Astrocyte (in vitro differentiated cells and primary cell): ENCODE measurements at regions not wholly inside any gene's neighbourhood (a gene's known extent, or its start where the extent isn't known, plus 50 kb on each side); places are given as distances from the start of the nearest gene placed in this dataset.

Source experiments
- DNase-seq: peaks from one replicate; pipeline ENCODE4 v3.0.0-alpha.2; 2010; ENCODE audit warnings: low read depth
- FAIRE-seq: peaks from 2 replicates; lab custom pipeline; 2011; peaks lifted over from hg19 to GRCh38; lab: Jason Lieb, UNC
- H2AFZ ChIP-seq: 2 replicates; pipeline ENCODE4 v1.6.0; 2012; ENCODE audit warnings: low read depth, low read length, inconsistent platforms
- H3K27ac ChIP-seq: 2 replicates; pipeline ENCODE4 v1.5.1; 2011; ENCODE audit warnings: low read depth, low read length, inconsistent platforms
- H3K27me3 ChIP-seq: 2 replicates; pipeline ENCODE4 v1.6.0; 2011; ENCODE audit warnings: low read length, inconsistent platforms; ENCODE audit not compliant: insufficient read depth
- H3K36me3 ChIP-seq: 2 replicates; pipeline ENCODE4 v1.5.1; 2011; ENCODE audit warnings: low read length, inconsistent platforms; ENCODE audit not compliant: insufficient read depth
- H3K4me1 ChIP-seq: 2 replicates; pipeline ENCODE4 v1.5.1; 2011; ENCODE audit warnings: low read length, inconsistent platforms; ENCODE audit not compliant: insufficient read depth
- H3K4me2 ChIP-seq: 2 replicates; pipeline ENCODE4 v1.6.0; 2012; ENCODE audit warnings: low read length, inconsistent platforms
- H3K4me3 ChIP-seq: 2 replicates; pipeline ENCODE4 v1.5.1; 2011; ENCODE audit warnings: low read depth, mild to moderate bottlenecking, low read length, inconsistent platforms; ENCODE audit not compliant: insufficient read depth
- H3K79me2 ChIP-seq: 2 replicates; pipeline ENCODE4 v1.6.0; 2012; ENCODE audit warnings: mild to moderate bottlenecking, low read length, inconsistent platforms; ENCODE audit not compliant: insufficient read depth
- H3K9ac ChIP-seq: 2 replicates; pipeline ENCODE4 v1.6.0; 2012; ENCODE audit warnings: mild to moderate bottlenecking, low read length, inconsistent platforms
- H3K9me3 ChIP-seq: 2 replicates; pipeline ENCODE4 v1.5.1; 2012; ENCODE audit warnings: low read depth, mild to moderate bottlenecking, low read length, inconsistent platforms; ENCODE audit not compliant: insufficient read depth
- H4K20me1 ChIP-seq: 2 replicates; pipeline ENCODE4 v1.6.0; 2012; ENCODE audit warnings: low read length, inconsistent platforms; ENCODE audit not compliant: insufficient read depth
- H3K27ac Mint-ChIP-seq: one replicate; pipeline ENCODE4 v1.8.0; 2021; ENCODE audit warnings: mild to moderate bottlenecking, mixed read lengths; ENCODE audit not compliant: unreplicated experiment
- H3K27me3 Mint-ChIP-seq: one replicate; pipeline ENCODE4 v1.8.0; 2021; ENCODE audit warnings: low read depth, mixed read lengths; ENCODE audit not compliant: unreplicated experiment
- H3K36me3 Mint-ChIP-seq: one replicate; pipeline ENCODE4 v1.8.0; 2021; ENCODE audit warnings: low read depth, mixed read lengths; ENCODE audit not compliant: unreplicated experiment
- H3K4me1 Mint-ChIP-seq: one replicate; pipeline ENCODE4 v1.8.0; 2021; ENCODE audit warnings: low read depth, mixed read lengths; ENCODE audit not compliant: unreplicated experiment
- H3K4me3 Mint-ChIP-seq: one replicate; pipeline ENCODE4 v1.8.0; 2021; ENCODE audit warnings: mild to moderate bottlenecking, moderate library complexity, mixed read lengths; ENCODE audit not compliant: unreplicated experiment
- H3K9me3 Mint-ChIP-seq: one replicate; pipeline ENCODE4 v1.8.0; 2021; ENCODE audit warnings: mild to moderate bottlenecking, mixed read lengths; ENCODE audit not compliant: unreplicated experiment
- EZH2 ChIP-seq: IDR thresholded peaks from 2 replicates; pipeline ENCODE4 v1.6.1; 2012; ENCODE audit warnings: mild to moderate bottlenecking, low read length, inconsistent platforms; ENCODE audit not compliant: insufficient read depth

DNA sequence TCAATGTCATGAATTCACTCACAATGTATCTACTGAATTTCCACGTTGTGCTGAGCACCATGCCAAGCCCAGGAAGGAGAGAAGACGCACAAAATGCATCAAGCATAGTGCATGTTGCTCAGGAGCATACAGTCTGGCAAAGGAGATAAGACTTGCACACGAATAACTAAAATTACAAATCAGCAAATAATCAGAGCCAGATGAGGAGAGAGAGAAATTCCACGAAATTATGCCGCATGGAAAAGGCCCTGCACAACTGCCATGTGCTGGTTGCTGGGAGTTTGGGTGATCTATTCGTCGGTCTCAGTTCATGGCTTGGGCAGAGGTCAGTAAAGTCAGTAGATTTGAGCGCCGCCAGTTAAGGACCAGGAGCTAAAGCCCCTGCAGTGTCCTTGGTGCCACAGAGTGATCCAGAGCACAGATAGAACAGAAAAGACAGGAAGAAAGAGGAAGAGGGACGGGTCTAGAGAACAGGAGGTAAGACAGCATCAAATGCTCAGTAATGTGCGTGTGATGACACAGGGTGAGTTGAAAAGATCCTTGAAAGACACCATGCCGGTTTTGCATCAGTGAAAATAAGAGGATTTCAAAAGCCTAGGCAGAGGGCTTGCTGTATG, 55.1 kb upstream of the ZNF281 start:
- DNase-seq (no peak), FAIRE-seq (no peak)
- H3K36me3 Mint-ChIP-seq, result no peaks in the 10 kb centered on the region
- H3K79me2 ChIP-seq, result no peaks in the 10 kb centered on the region
- no peaks in the 10 kb centered on the region for H3K4me1 ChIP-seq
- no peaks in the 10 kb centered on the region for H4K20me1 ChIP-seq
- H3K4me3 Mint-ChIP-seq, result no peak overlapping the region
- H3K9me3 Mint-ChIP-seq, result no peaks in the 10 kb centered on the region
- no peaks in the 10 kb centered on the region for H3K36me3 ChIP-seq
- TF ChIP-seq EZH2, result no peak
- no peak overlapping the region for H3K4me2 ChIP-seq
- no peaks in the 10 kb centered on the region for H3K27me3 ChIP-seq
- no peak overlapping the region for H3K27ac ChIP-seq
- H2AFZ ChIP-seq, result no peak overlapping the region
- H3K9ac ChIP-seq, result no peak overlapping the region
- peaks cover 2% of the 10 kb centered on the region for H3K4me1 Mint-ChIP-seq
- H3K9me3 ChIP-seq, result no peaks in the 10 kb centered on the region
- H3K4me3 ChIP-seq, result no peak overlapping the region
- no peak overlapping the region for H3K27ac Mint-ChIP-seq
- no peaks in the 10 kb centered on the region for H3K27me3 Mint-ChIP-seq
